Vagina (tissue), 2 donors: ENCODE measurements at regions not wholly inside any gene's neighbourhood (a gene's known extent, or its start where the extent isn't known, plus 50 kb on each side); places are given as distances from the start of the nearest gene placed in this dataset.

ENCODE experiments used
- DNase-seq, 2 donors: peaks; one replicate each; pipeline ENCODE4 v3.0.0-alpha.2; 2017; ENCODE audit errors: extremely low spot score in 2 of 2
- H3K27ac ChIP-seq: fragments of 200-600 bp; sonication (generic); one replicate; pipeline ENCODE4 v1.5.1; 2019
- H3K27me3 ChIP-seq: fragments of 200-600 bp; sonication (generic); one replicate; pipeline ENCODE4 v1.5.1; 2019
- H3K36me3 ChIP-seq, 2 donors: fragments of 200-600 bp; sonication (generic); one replicate each; pipeline ENCODE4 v1.5.1; 2017 to 2019
- H3K4me1 ChIP-seq: fragments of 200-600 bp; sonication (generic); one replicate; pipeline ENCODE4 v1.5.1; 2019
- H3K4me3 ChIP-seq, 2 donors: fragments of 200-600 bp; sonication (generic); 1 replicate in 1 of 2; 2 replicates in 1 of 2; pipeline ENCODE4 v1.5.1; 2016 to 2019
- H3K9me3 ChIP-seq: fragments of 200-600 bp; sonication (generic); one replicate; pipeline ENCODE4 v1.5.1; 2019
- CTCF ChIP-seq, 3 experiments: fragments of 450-650 bp in 2 of 3; fragments of 200-600 bp in 1 of 3; sonication (generic) in 1 of 3; IDR thresholded peaks; one replicate each; pipeline ENCODE4 v1.5.1; 2017 to 2019; ENCODE audit warnings: antibody characterized with exemption in 3 of 3, mild to moderate bottlenecking in 2 of 3, moderate library complexity in 2 of 3
- POLR2A ChIP-seq, 2 donors: fragments of 450-650 bp; IDR thresholded peaks; one replicate each; pipeline ENCODE4 v1.6.1; 2017; ENCODE audit warnings: antibody characterized with exemption in 2 of 2, mild to moderate bottlenecking in 2 of 2, moderate library complexity in 2 of 2
- POLR2AphosphoS5 ChIP-seq, 2 donors: sonication (generic); formaldehyde crosslinking; IDR thresholded peaks; one replicate each; pipeline ENCODE4 v1.9.0; 2017; ENCODE audit warnings: antibody characterized with exemption in 2 of 2, mild to moderate bottlenecking in 2 of 2, low read depth in 1 of 2; ENCODE audit not compliant: insufficient read depth in 1 of 2
- intact Hi-C: fragments of 100-400 bp; cut with DNase I; formaldehyde crosslinking; loops from one replicate; pipeline ENCODE4 v1.15.1; 2023

GRCh38 chr20:43265449-43265848 is 75.7 kb upstream of the PTPRT start:
- no peak for TF ChIP-seq CTCF (IDR thresholded peaks at IDR 0.05)
- TF ChIP-seq POLR2A (IDR thresholded peaks at IDR 0.05) = no peak
- no peak for TF ChIP-seq POLR2AphosphoS5 (IDR thresholded peaks at IDR 0.05; ENCODE audit: insufficient read depth in 1 of 2, low read depth in 1 of 2)
- Histone ChIP-seq H3K36me3 (no peaks in the 10 kb centered on the region), H3K9me3 (no peaks in the 10 kb centered on the region), H3K4me1 (no peaks in the 10 kb centered on the region), H3K4me3 (no peak overlapping the region), H3K27me3 (no peaks in the 10 kb centered on the region), H3K27ac (no peak overlapping the region)
- DNase-seq = no peak
- intact Hi-C loops = no loop called here

GRCh38 chr20:43263226-43263625 is 73.5 kb upstream of the PTPRT start:
- no peak for DNase-seq
- Histone ChIP-seq H3K27me3 (no peaks in the 10 kb centered on the region), H3K36me3 (no peaks in the 10 kb centered on the region), H3K27ac (no peak overlapping the region), H3K4me1 (no peaks in the 10 kb centered on the region), H3K9me3 (no peaks in the 10 kb centered on the region), H3K4me3 (no peak overlapping the region)
- intact Hi-C loops = no loop called here
- no peak for TF ChIP-seq POLR2A (IDR thresholded peaks at IDR 0.05)
- TF ChIP-seq CTCF (IDR thresholded peaks at IDR 0.05) = no peak

GRCh38 chr20:43262341-43262740 is 72.6 kb upstream of the PTPRT start:
- Histone ChIP-seq H3K27ac (no peak overlapping the region), H3K4me1 (no peaks in the 10 kb centered on the region), H3K9me3 (no peaks in the 10 kb centered on the region), H3K27me3 (no peaks in the 10 kb centered on the region), H3K36me3 (no peaks in the 10 kb centered on the region), H3K4me3 (no peak overlapping the region)
- intact Hi-C loops = no loop called here
- no peak for DNase-seq
- TF ChIP-seq POLR2A (IDR thresholded peaks at IDR 0.05) (no peak), CTCF (IDR thresholded peaks at IDR 0.05) (no peak), POLR2AphosphoS5 (IDR thresholded peaks at IDR 0.05; ENCODE audit: insufficient read depth in 1 of 2, low read depth in 1 of 2) (no peak)

GRCh38 chr20:43255877-43256276 is 66.2 kb upstream of the PTPRT start:
- H3K36me3 ChIP-seq = no peaks in the 10 kb centered on the region
- H3K9me3 ChIP-seq = no peaks in the 10 kb centered on the region
- H3K4me1 ChIP-seq = no peaks in the 10 kb centered on the region
- no peaks in the 10 kb centered on the region for H3K27me3 ChIP-seq
- TF ChIP-seq POLR2AphosphoS5 (IDR thresholded peaks at IDR 0.05; ENCODE audit: insufficient read depth in 1 of 2, low read depth in 1 of 2) = no peak
- no peak for TF ChIP-seq POLR2A (IDR thresholded peaks at IDR 0.05)
- no peak for TF ChIP-seq CTCF (IDR thresholded peaks at IDR 0.05)
- H3K27ac ChIP-seq = no peak overlapping the region
- intact Hi-C loops = no loop called here
- H3K4me3 ChIP-seq = no peak overlapping the region
- DNase-seq = no peak

- TF ChIP-seq CTCF (IDR thresholded peaks at IDR 0.05) (no peak), POLR2AphosphoS5 (IDR thresholded peaks at IDR 0.05; ENCODE audit: insufficient read depth in 1 of 2, low read depth in 1 of 2) (no peak), POLR2A (IDR thresholded peaks at IDR 0.05) (no peak)
- no peak overlapping the region for H3K27ac ChIP-seq
- no peaks in the 10 kb centered on the region for H3K27me3 ChIP-seq
- no peaks in the 10 kb centered on the region for H3K36me3 ChIP-seq
- H3K4me1 ChIP-seq = no peaks in the 10 kb centered on the region
- H3K4me3 ChIP-seq = no peak overlapping the region
- H3K9me3 ChIP-seq = no peaks in the 10 kb centered on the region
- intact Hi-C loops = no loop called here
- DNase-seq = no peak
Observed at GRCh38 chr20:43252761-43253160, 63.1 kb upstream of the PTPRT start.
